HCT116 (cell line): ENCODE measurements at regions not wholly inside any gene's neighbourhood (a gene's known extent, or its start where the extent isn't known, plus 50 kb on each side); places are given as distances from the start of the nearest gene placed in this dataset.

Experiments
- ATAC-seq: fragments of 200-7000 bp; cut with Tn5 transposase; 2 replicates; pipeline ENCODE4 v1.9.1; 2020; ENCODE audit warnings: mild to moderate bottlenecking, moderate library complexity
- BruUV-seq: library from RNA; stranded (reverse); fragments of 400-500 nt; replicated peaks from 2 replicates; lab custom pipeline; 2021; lab: Mats Ljungman, UMichigan
- CTCF ChIA-PET: fragments of 300-600 bp; sonication (Branson Sonifier 250); formaldehyde crosslinking; loops from one replicate; lab custom pipeline; 2021; ENCODE audit warnings: antibody characterized with exemption; lab: Charles Lee
- POLR2A ChIA-PET: fragments of 300-600, 350-600 bp; sonication (Branson Sonifier 250); formaldehyde crosslinking; loops from one replicate; lab custom pipeline; 2021; ENCODE audit warnings: antibody characterized with exemption; lab: Charles Lee
- RAD21 ChIA-PET, 2 experiments: fragments of 300-600 bp; sonication (Branson Sonifier 250); formaldehyde crosslinking; loops; one replicate each; lab custom pipeline; 2023; ENCODE audit warnings: low total read pairs in 2 of 2; ENCODE audit not compliant: uncharacterized antibody in 2 of 2, unreplicated experiment in 2 of 2, low non-redundant PET in 1 of 2; lab: Charles Lee
- DNase-seq: peaks from one replicate; pipeline ENCODE4 v3.0.0-alpha.2; 2010; ENCODE audit warnings: low read depth, low spot score
- H2AFZ ChIP-seq: fragments of 200-600 bp; shearing (Covaris generic), sonication (generic); 2 replicates; pipeline ENCODE4 v1.6.1; 2017; ENCODE audit warnings: low read depth, mixed run types, mixed read lengths, antibody characterized with exemption, low read length; ENCODE audit not compliant: poor library complexity, severe bottlenecking
- H3K27ac ChIP-seq: 2 replicates; pipeline ENCODE4 v1.5.1; 2012; ENCODE audit warnings: low read depth, low read length
- H3K27me3 ChIP-seq: fragments of 200-600 bp; sonication (generic); 2 replicates; pipeline ENCODE4 v1.6.1; 2016; ENCODE audit warnings: mixed run types, low read length, mixed read lengths; ENCODE audit not compliant: insufficient read depth
- H3K36me3 ChIP-seq, 2 experiments: fragments of 200-500 bp in 1 of 2; fragments of 200-600 bp in 1 of 2; sonication (Bioruptor generic) in 1 of 2; sonication (generic) in 1 of 2; 2 replicates each; pipeline versions ENCODE4 v1.5.1 to v1.6.1; 2014 to 2016; ENCODE audit warnings: low read length in 2 of 2, inconsistent platforms in 1 of 2, mixed read lengths in 1 of 2, mixed run types in 1 of 2; ENCODE audit not compliant: insufficient read depth in 2 of 2, control insufficient read depth in 1 of 2
- H3K4me1 ChIP-seq, 2 experiments: fragments of 200-600 bp in 1 of 2; sonication (generic) in 1 of 2; 2 replicates each; pipeline versions ENCODE4 v1.5.1 to v1.6.1; 2012 to 2017; ENCODE audit warnings: low read length in 2 of 2, inconsistent platforms in 1 of 2, mild to moderate bottlenecking in 1 of 2, mixed read lengths in 1 of 2, mixed run types in 1 of 2, moderate library complexity in 1 of 2; ENCODE audit not compliant: insufficient read depth in 2 of 2, control insufficient read depth in 1 of 2
- H3K4me2 ChIP-seq: fragments of 200-600 bp; sonication (generic); 2 replicates; pipeline ENCODE4 v1.6.1; 2017; ENCODE audit warnings: mixed run types, low read length, mixed read lengths
- H3K4me3 ChIP-seq, 2 experiments: fragments of 200-600 bp in 1 of 2; sonication (generic) in 1 of 2; replicated peaks in 1 of 2; 2 replicates each; pipeline ENCODE4 v1.5.1; 2011 to 2016; ENCODE audit warnings: low read length in 2 of 2, control low read depth in 1 of 2, low read depth in 1 of 2, mild to moderate bottlenecking in 1 of 2, mixed read lengths in 1 of 2, mixed run types in 1 of 2
- H3K79me2 ChIP-seq: fragments of 200-600 bp; sonication (generic); 2 replicates; pipeline ENCODE4 v1.6.1; 2017; ENCODE audit warnings: mild to moderate bottlenecking, mixed run types, low read length, moderate library complexity, mixed read lengths; ENCODE audit not compliant: insufficient read depth
- H3K9ac ChIP-seq: fragments of 200-600 bp; sonication (generic); 2 replicates; pipeline ENCODE4 v1.6.1; 2016; ENCODE audit warnings: low read length, mixed read lengths
- H3K9me2 ChIP-seq: fragments of 200-600 bp; sonication (generic), shearing (Covaris generic); 2 replicates; pipeline ENCODE4 v1.6.1; 2017; ENCODE audit warnings: mixed run types, mild to moderate bottlenecking, moderate library complexity; ENCODE audit not compliant: insufficient read depth
- H3K9me3 ChIP-seq, 2 experiments: fragments of 200-500 bp in 1 of 2; fragments of 200-600 bp in 1 of 2; sonication (Bioruptor generic) in 1 of 2; sonication (generic) in 1 of 2; 2 replicates each; pipeline ENCODE4 v1.6.1; 2014 to 2017; ENCODE audit warnings: low read length in 2 of 2, mixed read lengths in 2 of 2, inconsistent platforms in 1 of 2, low read depth in 1 of 2, mild to moderate bottlenecking in 1 of 2, mixed run types in 1 of 2, moderate library complexity in 1 of 2; ENCODE audit not compliant: control insufficient read depth in 1 of 2, insufficient read depth in 1 of 2
- H4K20me1 ChIP-seq: fragments of 200-600 bp; sonication (generic), shearing (Covaris generic); 2 replicates; pipeline ENCODE4 v1.6.1; 2017; ENCODE audit warnings: mixed run types, mild to moderate bottlenecking, moderate library complexity; ENCODE audit not compliant: insufficient read depth
- CBX3 ChIP-seq: IDR thresholded peaks from 2 replicates; pipeline ENCODE4 v1.6.1; 2012; ENCODE audit warnings: low read depth
- ELF1 ChIP-seq: IDR thresholded peaks from 2 replicates; pipeline ENCODE4 v1.6.1; 2012; ENCODE audit warnings: low read depth, borderline replicate concordance
- EZH2 ChIP-seq: fragments of 200-600 bp; sonication (generic); IDR thresholded peaks from 2 replicates; pipeline ENCODE4 v1.6.1; 2017; ENCODE audit warnings: antibody characterized with exemption, mixed run types
- POLR2AphosphoS5 ChIP-seq: IDR thresholded peaks from 2 replicates; pipeline ENCODE4 v1.6.1; 2011; ENCODE audit warnings: mild to moderate bottlenecking, low read depth, low read length, moderate library complexity
- SIN3A ChIP-seq: IDR thresholded peaks from 2 replicates; pipeline ENCODE4 v1.6.1; 2012; ENCODE audit warnings: low read depth
- SRF ChIP-seq: IDR thresholded peaks from 2 replicates; pipeline ENCODE4 v1.6.1; 2012; ENCODE audit warnings: low read depth
- TCF7L2 ChIP-seq: IDR thresholded peaks from 2 replicates; pipeline ENCODE4 v1.7.0; 2011; ENCODE audit warnings: borderline replicate concordance, inconsistent platforms; ENCODE audit not compliant: insufficient read depth, insufficient read length; ENCODE audit errors: extremely low read depth
- YY1 ChIP-seq: IDR thresholded peaks from 2 replicates; pipeline ENCODE4 v1.6.1; 2011; ENCODE audit warnings: low read length, low read depth, moderate library complexity, mild to moderate bottlenecking; ENCODE audit not compliant: insufficient replicate concordance; ENCODE audit errors: extremely low read depth
- intact Hi-C: fragments of 100-400 bp; cut with micrococcal nuclease; formaldehyde crosslinking; loops from 2 replicates; pipeline ENCODE4 v1.10.0; 2022
- TF ChIP-seq, protein P1 (sequence below): IDR thresholded peaks from 2 replicates; pipeline ENCODE4 v1.6.1; 2012; ENCODE audit warnings: low read depth

DNA sequence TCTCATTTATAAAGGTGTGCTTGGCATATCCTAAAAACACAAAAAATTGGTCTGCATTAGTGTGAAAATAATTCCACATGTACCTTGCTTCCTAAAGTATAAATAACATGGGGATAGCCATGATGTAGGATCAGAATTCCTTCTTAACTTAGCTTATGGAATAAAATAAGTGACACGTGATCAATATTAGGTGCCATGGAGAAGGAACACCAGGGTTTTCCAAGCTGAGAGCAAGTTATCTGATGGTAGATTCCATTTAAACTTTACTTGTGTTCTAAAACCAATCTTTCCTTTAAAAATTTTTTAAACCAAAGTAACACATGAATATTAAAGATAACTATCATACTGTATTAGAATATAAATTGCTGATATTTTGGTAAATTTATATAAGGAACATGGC lies 300.5 kb downstream of the ZPLD1 start:
- Histone ChIP-seq H3K4me1 (no peaks in the 10 kb centered on the region), H4K20me1 (no peaks in the 10 kb centered on the region), H3K4me3 (no peak overlapping the region), H3K4me2 (no peak overlapping the region), H3K79me2 (no peaks in the 10 kb centered on the region), H3K36me3 (no peaks in the 10 kb centered on the region), H3K9ac (no peak overlapping the region), H2AFZ (no peak overlapping the region), H3K9me3 (no peaks in the 10 kb centered on the region), H3K27ac (no peak overlapping the region), H3K9me2 (no peaks in the 10 kb centered on the region)
- ChIA-PET RAD21 (no interaction called here), POLR2A (no interaction called here), CTCF (no interaction called here)
- DNase-seq, result no peak
- no peak for ATAC-seq
- BruUV-seq, result no TSS peak
- TF ChIP-seq, protein P1, sequence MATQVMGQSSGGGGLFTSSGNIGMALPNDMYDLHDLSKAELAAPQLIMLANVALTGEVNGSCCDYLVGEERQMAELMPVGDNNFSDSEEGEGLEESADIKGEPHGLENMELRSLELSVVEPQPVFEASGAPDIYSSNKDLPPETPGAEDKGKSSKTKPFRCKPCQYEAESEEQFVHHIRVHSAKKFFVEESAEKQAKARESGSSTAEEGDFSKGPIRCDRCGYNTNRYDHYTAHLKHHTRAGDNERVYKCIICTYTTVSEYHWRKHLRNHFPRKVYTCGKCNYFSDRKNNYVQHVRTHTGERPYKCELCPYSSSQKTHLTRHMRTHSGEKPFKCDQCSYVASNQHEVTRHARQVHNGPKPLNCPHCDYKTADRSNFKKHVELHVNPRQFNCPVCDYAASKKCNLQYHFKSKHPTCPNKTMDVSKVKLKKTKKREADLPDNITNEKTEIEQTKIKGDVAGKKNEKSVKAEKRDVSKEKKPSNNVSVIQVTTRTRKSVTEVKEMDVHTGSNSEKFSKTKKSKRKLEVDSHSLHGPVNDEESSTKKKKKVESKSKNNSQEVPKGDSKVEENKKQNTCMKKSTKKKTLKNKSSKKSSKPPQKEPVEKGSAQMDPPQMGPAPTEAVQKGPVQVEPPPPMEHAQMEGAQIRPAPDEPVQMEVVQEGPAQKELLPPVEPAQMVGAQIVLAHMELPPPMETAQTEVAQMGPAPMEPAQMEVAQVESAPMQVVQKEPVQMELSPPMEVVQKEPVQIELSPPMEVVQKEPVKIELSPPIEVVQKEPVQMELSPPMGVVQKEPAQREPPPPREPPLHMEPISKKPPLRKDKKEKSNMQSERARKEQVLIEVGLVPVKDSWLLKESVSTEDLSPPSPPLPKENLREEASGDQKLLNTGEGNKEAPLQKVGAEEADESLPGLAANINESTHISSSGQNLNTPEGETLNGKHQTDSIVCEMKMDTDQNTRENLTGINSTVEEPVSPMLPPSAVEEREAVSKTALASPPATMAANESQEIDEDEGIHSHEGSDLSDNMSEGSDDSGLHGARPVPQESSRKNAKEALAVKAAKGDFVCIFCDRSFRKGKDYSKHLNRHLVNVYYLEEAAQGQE, result no peak
- TF ChIP-seq ELF1 (no peak), YY1 (no peak), CBX3 (no peak), EZH2 (no peak), TCF7L2 (no peak), SIN3A (no peak), POLR2AphosphoS5 (no peak), SRF (no peak)
- TF ChIP-seq, all 23 proteins: peak for 0
- intact Hi-C loops, result no loop called here
- H3K27me3 ChIP-seq, result no peaks in the 10 kb centered on the region
